ENCODE measurements at regions not wholly inside any gene's neighbourhood (a gene's known extent, or its start where the extent isn't known, plus 50 kb on each side); places are given as distances from the start of the nearest gene placed in this dataset.

DNA sequence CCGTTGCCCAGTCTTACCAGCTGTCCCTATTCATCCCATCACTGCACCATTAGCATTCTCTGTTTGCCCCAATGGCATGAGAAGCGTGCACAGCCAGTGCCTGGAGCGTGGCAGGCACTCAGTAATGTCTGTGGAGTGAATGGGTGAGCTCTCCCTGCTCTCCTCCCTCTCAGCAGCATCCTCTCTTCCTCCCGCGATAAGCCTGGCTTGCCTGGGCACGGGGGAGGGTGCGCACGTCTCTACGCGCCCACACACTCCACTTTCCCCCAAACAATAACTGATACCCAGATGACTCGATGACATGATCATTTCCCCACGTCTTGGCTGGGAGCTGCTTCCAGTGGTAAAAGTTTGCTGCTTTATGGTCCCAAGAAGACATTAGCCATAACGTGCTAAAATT lies 81.8 kb upstream of the LINGO1 start:
- TF ChIP-seq, protein P1, sequence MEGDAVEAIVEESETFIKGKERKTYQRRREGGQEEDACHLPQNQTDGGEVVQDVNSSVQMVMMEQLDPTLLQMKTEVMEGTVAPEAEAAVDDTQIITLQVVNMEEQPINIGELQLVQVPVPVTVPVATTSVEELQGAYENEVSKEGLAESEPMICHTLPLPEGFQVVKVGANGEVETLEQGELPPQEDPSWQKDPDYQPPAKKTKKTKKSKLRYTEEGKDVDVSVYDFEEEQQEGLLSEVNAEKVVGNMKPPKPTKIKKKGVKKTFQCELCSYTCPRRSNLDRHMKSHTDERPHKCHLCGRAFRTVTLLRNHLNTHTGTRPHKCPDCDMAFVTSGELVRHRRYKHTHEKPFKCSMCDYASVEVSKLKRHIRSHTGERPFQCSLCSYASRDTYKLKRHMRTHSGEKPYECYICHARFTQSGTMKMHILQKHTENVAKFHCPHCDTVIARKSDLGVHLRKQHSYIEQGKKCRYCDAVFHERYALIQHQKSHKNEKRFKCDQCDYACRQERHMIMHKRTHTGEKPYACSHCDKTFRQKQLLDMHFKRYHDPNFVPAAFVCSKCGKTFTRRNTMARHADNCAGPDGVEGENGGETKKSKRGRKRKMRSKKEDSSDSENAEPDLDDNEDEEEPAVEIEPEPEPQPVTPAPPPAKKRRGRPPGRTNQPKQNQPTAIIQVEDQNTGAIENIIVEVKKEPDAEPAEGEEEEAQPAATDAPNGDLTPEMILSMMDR (conservative IDR thresholded peaks at IDR 0.05; ENCODE audit: low read depth, low read length) = no peak
- DNase-seq (ENCODE audit: low read depth) = no peak
- H3K4me3 ChIP-seq (ENCODE audit: low read depth, low read length) = no peak overlapping the region

GRCh38 chr15:77714023-77714422 lies 81.3 kb upstream of the LINGO1 start:
- H3K4me3 ChIP-seq (ENCODE audit: low read depth, low read length) = no peak overlapping the region
- DNase-seq (ENCODE audit: low read depth) = no peak
- TF ChIP-seq, protein P1 (conservative IDR thresholded peaks at IDR 0.05; ENCODE audit: low read depth, low read length) = no peak

DNA sequence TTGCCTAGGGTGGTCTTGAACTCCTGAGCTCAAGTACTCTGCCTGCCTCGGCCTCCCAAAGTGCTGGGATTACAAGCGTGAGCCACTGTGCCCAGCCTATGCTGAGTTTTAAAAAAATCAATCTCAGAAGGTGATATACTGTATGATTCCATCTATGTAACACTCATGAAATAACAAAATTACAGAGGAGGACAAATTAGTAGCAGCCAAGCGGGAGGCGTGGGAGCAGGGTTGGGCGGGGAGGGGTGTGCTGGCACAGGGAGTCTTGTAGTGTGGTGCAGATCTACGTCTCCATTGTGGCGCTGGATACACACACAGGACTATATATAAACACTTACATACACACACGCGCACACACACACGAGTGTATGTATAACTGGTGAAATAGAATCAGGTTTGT lies 80.6 kb upstream of the LINGO1 start:
- no peak for DNase-seq (ENCODE audit: low read depth)
- TF ChIP-seq, protein P1 (conservative IDR thresholded peaks at IDR 0.05; ENCODE audit: low read depth, low read length) = no peak
- H3K4me3 ChIP-seq (ENCODE audit: low read depth, low read length) = no peak overlapping the region

DNA sequence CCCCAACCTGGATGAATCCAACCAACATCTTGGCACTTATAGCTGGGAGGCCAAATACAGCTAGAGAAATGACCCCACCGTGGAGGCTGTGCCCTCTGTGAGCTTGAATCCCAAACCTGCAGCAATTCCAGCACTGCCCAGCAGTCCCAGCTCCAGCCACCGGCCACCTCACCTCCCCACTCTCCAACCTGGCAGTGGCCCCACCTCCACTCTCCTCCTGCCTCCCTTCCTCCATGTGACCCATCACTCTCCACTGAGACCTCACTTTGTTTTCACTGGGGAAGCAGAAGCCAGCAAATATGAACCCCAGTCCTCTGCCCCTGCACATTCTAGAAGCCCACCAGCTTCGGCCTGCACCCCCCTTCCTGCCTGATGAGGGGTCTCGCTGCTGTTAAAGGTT lies 79.7 kb upstream of the LINGO1 start:
- no peak for DNase-seq (ENCODE audit: low read depth)
- TF ChIP-seq, protein P1 (conservative IDR thresholded peaks at IDR 0.05; ENCODE audit: low read depth, low read length) = no peak
- H3K4me3 ChIP-seq (ENCODE audit: low read depth, low read length) = no peak overlapping the region

DNA sequence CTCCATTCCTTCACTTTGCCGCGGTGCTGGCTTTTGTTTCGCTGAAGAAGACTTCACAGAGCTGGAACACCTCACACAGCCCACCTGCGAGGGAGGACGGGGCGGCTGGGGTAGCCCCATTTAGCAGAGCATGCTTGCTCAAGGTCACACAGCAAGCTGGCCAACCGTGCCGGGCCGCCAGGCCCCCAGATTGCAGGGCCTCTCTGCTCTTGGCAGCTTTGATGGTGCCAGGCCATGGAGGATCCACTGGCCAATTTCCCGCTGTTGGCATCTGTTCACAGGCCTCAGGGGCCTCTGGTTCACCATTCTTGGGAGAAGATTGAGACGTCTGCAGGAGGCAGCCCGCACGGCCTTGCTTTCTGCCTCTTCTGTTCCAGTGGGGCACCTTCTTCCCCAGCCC lies 77.9 kb upstream of the LINGO1 start:
- no peak overlapping the region for H3K4me3 ChIP-seq (ENCODE audit: low read depth, low read length)
- DNase-seq (ENCODE audit: low read depth) = no peak
- TF ChIP-seq, protein P1 (conservative IDR thresholded peaks at IDR 0.05; ENCODE audit: low read depth, low read length) = no peak

- no peak overlapping the region for H3K4me3 ChIP-seq (ENCODE audit: low read depth, low read length)
- DNase-seq (ENCODE audit: low read depth) = no peak
- TF ChIP-seq, protein P1 (conservative IDR thresholded peaks at IDR 0.05; ENCODE audit: low read depth, low read length) = no peak
Observed at GRCh38 chr15:77710206-77710605, 77.5 kb upstream of the LINGO1 start.

GRCh38 chr15:77709135-77709886 lies 76.6 kb upstream of the LINGO1 start:
- no peak overlapping the region for H3K4me3 ChIP-seq (ENCODE audit: low read depth, low read length)
- no peak for DNase-seq (ENCODE audit: low read depth)
- TF ChIP-seq, protein P1 (conservative IDR thresholded peaks at IDR 0.05; ENCODE audit: low read depth, low read length) = no peak

Data from choroid plexus epithelial cell (primary cell).